IMR-90 (cell line): ENCODE measurements at regions not wholly inside any gene's neighbourhood (a gene's known extent, or its start where the extent isn't known, plus 50 kb on each side); places are given as distances from the start of the nearest gene placed in this dataset.

ENCODE experiments used
- ATAC-seq: fragments of 200-7000 bp; cut with Tn5 transposase; 2 replicates; pipeline ENCODE4 v1.9.1; 2020; ENCODE audit warnings: low read depth, mild to moderate bottlenecking, moderate library complexity
- BruUV-seq: library from RNA; stranded (reverse); fragments of 400-500 nt; replicated peaks from 2 replicates; lab custom pipeline; 2021; lab: Mats Ljungman, UMichigan
- CTCF ChIA-PET: fragments of 300-600 bp; formaldehyde crosslinking; extraction: SDS; loops from one replicate; lab custom pipeline; 2021; ENCODE audit warnings: antibody characterized with exemption; lab: Yijun Ruan, JAX
- POLR2A ChIA-PET: fragments of 300-600 bp; sonication (Branson Sonifier 250); formaldehyde crosslinking; loops from one replicate; lab custom pipeline; 2022; ENCODE audit warnings: antibody characterized with exemption; ENCODE audit not compliant: unreplicated experiment; lab: Charles Lee
- DNase-seq: peaks from one replicate; pipeline ENCODE4 v3.0.0; 2013
- H2AFZ ChIP-seq: replicated peaks from 2 replicates; pipeline ENCODE3; 2013; ENCODE audit warnings: low read length, mild to moderate bottlenecking; ENCODE audit not compliant: poor library complexity
- H2AK5ac ChIP-seq: 2 replicates; pipeline ENCODE4 v1.6.1; 2013; ENCODE audit warnings: low read depth, low read length, inconsistent platforms
- H2AK9ac ChIP-seq: replicated peaks from 2 replicates; pipeline ENCODE3; 2013; ENCODE audit warnings: mild to moderate bottlenecking, low read depth, low read length, moderate library complexity; ENCODE audit not compliant: poor library complexity
- H2BK120ac ChIP-seq: 2 replicates; pipeline ENCODE4 v1.6.1; 2013; ENCODE audit warnings: low read depth, low read length, inconsistent platforms
- H2BK15ac ChIP-seq: 3 replicates; pipeline ENCODE4 v1.6.1; 2013; ENCODE audit warnings: low read depth, low read length, inconsistent platforms
- H2BK20ac ChIP-seq: 2 replicates; pipeline ENCODE4 v1.6.1; 2013; ENCODE audit warnings: low read depth, mild to moderate bottlenecking, inconsistent platforms, low read length, moderate library complexity
- H2BK5ac ChIP-seq: 2 replicates; pipeline ENCODE4 v1.6.1; 2013; ENCODE audit warnings: mild to moderate bottlenecking, low read depth, low read length, inconsistent platforms; ENCODE audit not compliant: poor library complexity, severe bottlenecking
- H3K14ac ChIP-seq: replicated peaks from 2 replicates; pipeline ENCODE4 v1.6.1; 2013; ENCODE audit warnings: low read depth, low read length, inconsistent platforms
- H3K18ac ChIP-seq: 2 replicates; pipeline ENCODE4 v1.6.1; 2013; ENCODE audit warnings: low read depth, low read length, control low read depth
- H3K23ac ChIP-seq: 2 replicates; pipeline ENCODE4 v1.6.1; 2013; ENCODE audit warnings: low read depth, low read length, inconsistent platforms
- H3K27ac ChIP-seq: 2 replicates; pipeline ENCODE4 v1.5.1; 2013; ENCODE audit warnings: mild to moderate bottlenecking, control low read depth, low read length; ENCODE audit not compliant: insufficient read depth
- H3K27me3 ChIP-seq: 2 replicates; pipeline ENCODE4 v1.6.1; 2013; ENCODE audit warnings: low read length; ENCODE audit not compliant: control insufficient read depth, insufficient read depth
- H3K36me3 ChIP-seq: 2 replicates; pipeline ENCODE4 v1.6.1; 2013; ENCODE audit warnings: low read length, mixed read lengths; ENCODE audit not compliant: control insufficient read depth, insufficient read depth
- H3K4ac ChIP-seq: 2 replicates; pipeline ENCODE4 v1.6.1; 2013; ENCODE audit warnings: low read depth, low read length, inconsistent platforms
- H3K4me1 ChIP-seq: 2 replicates; pipeline ENCODE4 v1.6.1; 2013; ENCODE audit warnings: low read length, mixed read lengths; ENCODE audit not compliant: control insufficient read depth, insufficient read depth
- H3K4me2 ChIP-seq: 2 replicates; pipeline ENCODE4 v1.6.1; 2013; ENCODE audit warnings: low read depth, mild to moderate bottlenecking, control low read depth, low read length, moderate library complexity
- H3K4me3 ChIP-seq: 2 replicates; pipeline ENCODE4 v1.5.1; 2013; ENCODE audit warnings: low read depth, mild to moderate bottlenecking, control low read depth, low read length, moderate library complexity; ENCODE audit not compliant: insufficient read depth
- H3K56ac ChIP-seq: 2 replicates; pipeline ENCODE4 v1.6.1; 2013; ENCODE audit warnings: low read length, inconsistent platforms; ENCODE audit not compliant: insufficient read depth; ENCODE audit errors: extremely low read depth
- H3K79me1 ChIP-seq, 2 experiments: 2 replicates each; pipeline ENCODE4 v1.6.1; 2013; ENCODE audit warnings: low read length in 2 of 2, inconsistent platforms in 1 of 2, low read depth in 1 of 2
- H3K9ac ChIP-seq: 2 replicates; pipeline ENCODE4 v1.6.1; 2013; ENCODE audit warnings: low read depth, low read length, control low read depth
- H3K9me1 ChIP-seq: 2 replicates; pipeline ENCODE4 v1.6.1; 2013; ENCODE audit warnings: low read length, inconsistent platforms; ENCODE audit not compliant: insufficient read depth
- H3K9me3 ChIP-seq: 2 replicates; pipeline ENCODE4 v1.6.1; 2013; ENCODE audit warnings: low read length; ENCODE audit not compliant: control insufficient read depth, insufficient read depth
- H4K20me1 ChIP-seq: 2 replicates; pipeline ENCODE4 v1.6.1; 2013; ENCODE audit warnings: low read length, inconsistent platforms; ENCODE audit not compliant: insufficient read depth
- H4K5ac ChIP-seq: 2 replicates; pipeline ENCODE4 v1.6.1; 2013; ENCODE audit warnings: mild to moderate bottlenecking, low read depth, low read length, control low read depth
- H4K8ac ChIP-seq, 2 experiments: 2 replicates each; pipeline ENCODE4 v1.6.1; 2013; ENCODE audit warnings: low read depth in 2 of 2, low read length in 2 of 2, control low read depth in 1 of 2, inconsistent platforms in 1 of 2
- H4K91ac ChIP-seq: 2 replicates; pipeline ENCODE4 v1.6.1; 2013; ENCODE audit warnings: low read depth, low read length, inconsistent platforms; ENCODE audit not compliant: insufficient read depth
- FOS ChIP-seq: fragments of 150-350 bp; IDR thresholded peaks from 2 replicates; pipeline ENCODE4 v1.6.1; 2016; ENCODE audit warnings: low read depth, low read length
- MAFK ChIP-seq: IDR thresholded peaks from 2 replicates; pipeline ENCODE4 v1.6.1; 2012; ENCODE audit warnings: low read depth, low read length, improper control_type of control experiment
- MAZ ChIP-seq: IDR thresholded peaks from 2 replicates; pipeline ENCODE4 v1.6.1; 2012; ENCODE audit warnings: low read depth, mild to moderate bottlenecking, low read length, improper control_type of control experiment, moderate library complexity, borderline replicate concordance
- MXI1 ChIP-seq: IDR thresholded peaks from 2 replicates; pipeline ENCODE4 v1.6.1; 2012; ENCODE audit warnings: low read depth, mild to moderate bottlenecking, low read length, moderate library complexity, borderline replicate concordance
- POLR2A ChIP-seq: IDR thresholded peaks from 2 replicates; pipeline ENCODE4 v1.6.1; 2012; ENCODE audit warnings: mild to moderate bottlenecking, low read depth, low read length
- RAD21 ChIP-seq: IDR thresholded peaks from 2 replicates; pipeline ENCODE4 v1.6.1; 2012; ENCODE audit warnings: low read length, improper control_type of control experiment
- RCOR1 ChIP-seq: IDR thresholded peaks from 2 replicates; pipeline ENCODE4 v1.6.1; 2012; ENCODE audit warnings: mild to moderate bottlenecking, low read length, improper control_type of control experiment; ENCODE audit not compliant: insufficient replicate concordance
- RFX5 ChIP-seq: IDR thresholded peaks from 2 replicates; pipeline ENCODE4 v1.8.0; 2012; ENCODE audit warnings: low read depth, mild to moderate bottlenecking, low read length, moderate library complexity
- whole genome bisulfite sequencing, 2 experiments: methylation state at CpG; one replicate each; pipeline versions ENCODE4 v1.1.5 to v1.1.7; 2013; ENCODE audit warnings: missing lambda C conversion rate in 2 of 2; ENCODE audit not compliant: insufficient read length in 1 of 2; ENCODE audit errors: extremely low coverage in 2 of 2; 5-methylcytosine and 5-hydroxymethylcytosine counted together
- dilution Hi-C: fragments of 300-500 bp; cut with HindIII; formaldehyde crosslinking; loops from one replicate; pipeline ENCODE4 v1.14.3; 2018; ENCODE audit warnings: low sequenced_read_pairs; ENCODE audit not compliant: unreplicated experiment
- in situ Hi-C: fragments of 300-500 bp; cut with MboI; formaldehyde crosslinking; loops from 3 replicates; pipeline ENCODE4 v1.14.3; 2019; ENCODE audit warnings: low sequenced_read_pairs, inconsistent platforms, mixed read lengths
- intact Hi-C: fragments of 100-400 bp; cut with micrococcal nuclease; formaldehyde crosslinking; loops from 2 replicates; pipeline ENCODE4 v1.10.0; 2022
- TF ChIP-seq, protein P1 (sequence below): fragments of 150-350 bp; IDR thresholded peaks from 2 replicates; pipeline ENCODE4 v1.6.1; 2016; ENCODE audit warnings: low read depth, mild to moderate bottlenecking, low read length, moderate library complexity, borderline replicate concordance
- TF ChIP-seq, protein P2 (sequence below): fragments of 150-350 bp; IDR thresholded peaks from 2 replicates; pipeline ENCODE4 v1.6.1; 2017; ENCODE audit warnings: mild to moderate bottlenecking, antibody characterized with exemption, low read length, low read depth
- TF ChIP-seq, protein P3 (sequence below): conservative IDR thresholded peaks from 2 replicates; pipeline ENCODE4 v1.5.1; 2012; ENCODE audit warnings: mild to moderate bottlenecking, low read depth, low read length, improper control_type of control experiment

DNA sequence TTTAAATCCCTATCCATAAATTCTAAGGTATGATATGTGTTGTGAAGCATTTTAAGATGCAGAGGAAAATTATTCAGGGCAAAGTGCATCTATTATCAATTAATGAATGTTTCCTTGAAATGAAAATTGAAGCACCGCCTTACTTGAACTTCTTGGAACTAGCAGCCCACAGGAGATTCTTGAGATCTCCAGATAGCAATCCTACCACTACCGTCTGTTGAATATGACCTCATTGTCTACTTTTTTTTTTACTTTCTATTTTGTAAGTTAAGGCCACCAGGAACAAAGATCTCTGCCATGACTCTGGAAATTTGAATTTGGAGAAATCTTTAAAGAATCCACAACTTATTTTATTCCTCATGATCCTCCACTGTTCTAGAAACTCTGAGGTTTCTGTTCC lies 808.7 kb downstream of the KCNA4 start:
- peak; percentile 60 for ATAC-seq
- no peak overlapping the region for H3K27ac ChIP-seq
- H3K23ac ChIP-seq, result no peak overlapping the region
- no peak overlapping the region for H3K56ac ChIP-seq
- peak; percentile 41 for DNase-seq
- no CpG with 5 or more reads among the region's 2 CpGs for WGBS, 2 experiments
- H3K36me3 ChIP-seq, result no peaks in the 10 kb centered on the region
- H3K14ac ChIP-seq, result no peak overlapping the region
- peak overlapping the region; percentile 44; the same call in 1 of the 2 replicates for H2BK120ac ChIP-seq
- no peak overlapping the region for H2BK20ac ChIP-seq
- 0 out of 2 replicates have a peak, but pooled peaks cover 2% of the 10 kb centered on the region for H3K4me1 ChIP-seq
- H3K27me3 ChIP-seq, result no peaks in the 10 kb centered on the region
- no TSS peak for BruUV-seq
- H3K4me2 ChIP-seq, result peak overlapping the region; percentile 44; the same call in 1 of the 2 replicates
- ChIA-PET CTCF (no interaction called here), POLR2A (no interaction called here)
- peak overlapping the region; percentile 5; the same call in 1 of the 2 replicates for H3K18ac ChIP-seq
- dilution Hi-C loops (no loop called here), intact Hi-C loops (no loop called here), in situ Hi-C loops (no loop called here)
- H2BK5ac ChIP-seq, result peak overlapping the region; percentile 46
- no peaks in the 10 kb centered on the region for H3K79me1 ChIP-seq
- H4K20me1 ChIP-seq, result no peaks in the 10 kb centered on the region
- no peak overlapping the region for H4K5ac ChIP-seq
- no peaks in the 10 kb centered on the region for H3K9me3 ChIP-seq
- H4K8ac ChIP-seq, result peak overlapping the region; percentile 32 to 39; a peak in 2 of 4 replicates
- TF ChIP-seq RFX5 (no peak), FOS (no peak), RAD21 (no peak), MAFK (no peak), MAZ (no peak), POLR2A (no peak), RCOR1 (no peak), MXI1 (no peak)
- TF ChIP-seq, protein P1, sequence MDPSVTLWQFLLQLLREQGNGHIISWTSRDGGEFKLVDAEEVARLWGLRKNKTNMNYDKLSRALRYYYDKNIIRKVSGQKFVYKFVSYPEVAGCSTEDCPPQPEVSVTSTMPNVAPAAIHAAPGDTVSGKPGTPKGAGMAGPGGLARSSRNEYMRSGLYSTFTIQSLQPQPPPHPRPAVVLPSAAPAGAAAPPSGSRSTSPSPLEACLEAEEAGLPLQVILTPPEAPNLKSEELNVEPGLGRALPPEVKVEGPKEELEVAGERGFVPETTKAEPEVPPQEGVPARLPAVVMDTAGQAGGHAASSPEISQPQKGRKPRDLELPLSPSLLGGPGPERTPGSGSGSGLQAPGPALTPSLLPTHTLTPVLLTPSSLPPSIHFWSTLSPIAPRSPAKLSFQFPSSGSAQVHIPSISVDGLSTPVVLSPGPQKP, result no peak
- TF ChIP-seq, protein P2, sequence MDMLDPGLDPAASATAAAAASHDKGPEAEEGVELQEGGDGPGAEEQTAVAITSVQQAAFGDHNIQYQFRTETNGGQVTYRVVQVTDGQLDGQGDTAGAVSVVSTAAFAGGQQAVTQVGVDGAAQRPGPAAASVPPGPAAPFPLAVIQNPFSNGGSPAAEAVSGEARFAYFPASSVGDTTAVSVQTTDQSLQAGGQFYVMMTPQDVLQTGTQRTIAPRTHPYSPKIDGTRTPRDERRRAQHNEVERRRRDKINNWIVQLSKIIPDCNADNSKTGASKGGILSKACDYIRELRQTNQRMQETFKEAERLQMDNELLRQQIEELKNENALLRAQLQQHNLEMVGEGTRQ, result no peak
- TF ChIP-seq, protein P3, sequence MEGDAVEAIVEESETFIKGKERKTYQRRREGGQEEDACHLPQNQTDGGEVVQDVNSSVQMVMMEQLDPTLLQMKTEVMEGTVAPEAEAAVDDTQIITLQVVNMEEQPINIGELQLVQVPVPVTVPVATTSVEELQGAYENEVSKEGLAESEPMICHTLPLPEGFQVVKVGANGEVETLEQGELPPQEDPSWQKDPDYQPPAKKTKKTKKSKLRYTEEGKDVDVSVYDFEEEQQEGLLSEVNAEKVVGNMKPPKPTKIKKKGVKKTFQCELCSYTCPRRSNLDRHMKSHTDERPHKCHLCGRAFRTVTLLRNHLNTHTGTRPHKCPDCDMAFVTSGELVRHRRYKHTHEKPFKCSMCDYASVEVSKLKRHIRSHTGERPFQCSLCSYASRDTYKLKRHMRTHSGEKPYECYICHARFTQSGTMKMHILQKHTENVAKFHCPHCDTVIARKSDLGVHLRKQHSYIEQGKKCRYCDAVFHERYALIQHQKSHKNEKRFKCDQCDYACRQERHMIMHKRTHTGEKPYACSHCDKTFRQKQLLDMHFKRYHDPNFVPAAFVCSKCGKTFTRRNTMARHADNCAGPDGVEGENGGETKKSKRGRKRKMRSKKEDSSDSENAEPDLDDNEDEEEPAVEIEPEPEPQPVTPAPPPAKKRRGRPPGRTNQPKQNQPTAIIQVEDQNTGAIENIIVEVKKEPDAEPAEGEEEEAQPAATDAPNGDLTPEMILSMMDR, result no peak
- H3K4me3 ChIP-seq, result no peak overlapping the region
- H4K91ac ChIP-seq, result no peak overlapping the region
- no peak overlapping the region for H2AK9ac ChIP-seq
- no peak overlapping the region for H3K4ac ChIP-seq
- H3K9ac ChIP-seq, result peak overlapping the region; percentile 25; the same call in 1 of the 2 replicates
- H2BK15ac ChIP-seq, result no peak overlapping the region
- H3K9me1 ChIP-seq, result no peaks in the 10 kb centered on the region
- no peak overlapping the region for H2AFZ ChIP-seq
- no peak overlapping the region for H2AK5ac ChIP-seq
